ENCODE measurements at regions not wholly inside any gene's neighbourhood (a gene's known extent, or its start where the extent isn't known, plus 50 kb on each side); places are given as distances from the start of the nearest gene placed in this dataset.

DNA sequence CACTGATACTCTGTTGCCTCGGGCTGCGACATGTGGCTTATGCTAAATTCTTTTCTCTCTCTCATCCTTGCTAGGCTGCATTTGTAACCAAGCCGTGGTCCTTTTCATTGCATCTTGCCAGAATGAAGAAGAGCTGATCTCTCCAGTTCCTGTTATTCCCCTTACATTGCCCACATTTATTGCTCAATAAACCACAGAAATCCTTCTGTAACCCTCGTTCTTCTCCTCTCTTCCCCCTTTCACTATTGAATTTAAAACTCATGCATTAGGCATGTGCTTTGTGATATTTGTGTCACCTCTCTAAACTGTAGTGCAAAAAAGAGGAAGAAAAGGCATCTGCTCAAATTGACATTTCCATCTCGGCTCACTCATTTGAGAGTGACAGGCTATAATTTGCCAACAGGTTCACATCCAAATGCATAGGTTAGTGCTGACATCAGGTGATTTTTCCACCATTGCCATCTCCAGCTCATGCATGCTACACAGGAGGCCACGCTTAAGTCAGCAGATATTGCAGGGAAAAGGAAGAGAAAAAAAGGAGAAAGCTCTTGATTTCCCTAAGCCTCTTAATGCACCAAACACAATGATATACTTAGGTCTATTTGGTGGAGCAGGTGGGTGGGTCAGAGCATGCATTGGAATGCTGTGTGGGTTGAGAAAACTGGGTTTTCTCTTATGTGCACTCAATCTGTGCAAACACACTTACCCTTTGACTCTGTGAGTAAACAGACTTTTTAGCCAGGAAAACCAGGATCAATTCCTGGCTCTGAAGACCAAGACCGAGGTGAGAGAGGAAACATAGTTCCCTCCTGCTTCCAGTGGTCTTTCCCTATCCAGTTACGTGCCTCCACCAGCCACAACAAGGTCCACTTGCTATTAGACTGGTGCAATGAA lies 642.7 kb downstream of the HS3ST4 start:
- H3K27me3 Mint-ChIP-seq (ENCODE audit: low read depth): no peaks in the 10 kb centered on the region
- H3K36me3 Mint-ChIP-seq (ENCODE audit: insufficient read depth): no peaks in the 10 kb centered on the region
- no peaks in the 10 kb centered on the region for H3K9me3 Mint-ChIP-seq
- no peak overlapping the region for H3K4me3 Mint-ChIP-seq
- no peak for ATAC-seq
- no peak for DNase-seq
- no peaks in the 10 kb centered on the region for H3K4me1 Mint-ChIP-seq (ENCODE audit: low read depth)

DNA sequence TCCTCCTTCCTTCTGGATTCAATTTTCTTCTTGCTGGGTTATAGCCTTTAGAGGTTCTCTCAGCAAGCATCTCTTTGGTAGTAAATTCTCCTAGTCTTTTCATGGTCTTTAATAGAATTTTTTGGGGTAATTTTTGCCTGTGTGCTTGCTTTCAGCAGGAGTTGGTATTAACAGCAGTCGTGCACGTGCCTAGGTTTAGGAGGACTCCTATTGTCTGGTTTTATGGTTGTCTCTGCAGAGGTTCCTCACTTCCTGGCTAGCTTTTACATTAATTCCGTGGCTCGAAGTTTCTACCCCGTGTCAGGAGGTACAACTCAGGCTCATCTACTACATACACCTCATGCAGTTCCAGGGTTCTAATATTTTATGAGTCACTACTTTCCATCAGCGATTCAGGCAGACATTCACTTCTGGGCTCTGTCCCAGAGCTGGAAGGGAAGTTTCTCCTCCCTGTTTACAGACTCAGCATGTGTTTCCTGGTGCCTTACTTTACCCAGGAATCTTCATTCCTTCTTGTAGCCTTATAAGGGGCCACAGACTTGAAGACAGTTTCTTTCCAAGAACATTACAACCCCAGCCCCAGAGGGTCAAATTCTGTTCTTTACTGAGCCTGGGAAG lies 643.6 kb downstream of the HS3ST4 start:
- H3K36me3 Mint-ChIP-seq (ENCODE audit: insufficient read depth): no peaks in the 10 kb centered on the region
- no peaks in the 10 kb centered on the region for H3K27me3 Mint-ChIP-seq (ENCODE audit: low read depth)
- H3K4me3 Mint-ChIP-seq: no peak overlapping the region
- H3K4me1 Mint-ChIP-seq (ENCODE audit: low read depth): no peaks in the 10 kb centered on the region
- ATAC-seq: no peak
- no peaks in the 10 kb centered on the region for H3K9me3 Mint-ChIP-seq
- no peak for DNase-seq

- ATAC-seq (no peak), DNase-seq (no peak)
- Mint-ChIP-seq H3K27me3 (ENCODE audit: low read depth) (no peaks in the 10 kb centered on the region), H3K4me3 (no peak overlapping the region), H3K9me3 (no peaks in the 10 kb centered on the region), H3K36me3 (ENCODE audit: insufficient read depth) (no peaks in the 10 kb centered on the region), H3K4me1 (ENCODE audit: low read depth) (no peaks in the 10 kb centered on the region)
Observed at GRCh38 chr16:26342621-26343020, 650.9 kb downstream of the HS3ST4 start.

- Mint-ChIP-seq H3K9me3 (no peaks in the 10 kb centered on the region), H3K4me3 (no peak overlapping the region), H3K36me3 (ENCODE audit: insufficient read depth) (no peaks in the 10 kb centered on the region), H3K27me3 (ENCODE audit: low read depth) (no peaks in the 10 kb centered on the region), H3K4me1 (ENCODE audit: low read depth) (no peaks in the 10 kb centered on the region)
- DNase-seq: no peak
- no peak for ATAC-seq
Observed at GRCh38 chr16:26344240-26344776, 652.5 kb downstream of the HS3ST4 start.

- Mint-ChIP-seq H3K36me3 (ENCODE audit: insufficient read depth) (no peaks in the 10 kb centered on the region), H3K9me3 (no peaks in the 10 kb centered on the region), H3K4me3 (no peak overlapping the region), H3K27me3 (ENCODE audit: low read depth) (no peaks in the 10 kb centered on the region), H3K4me1 (ENCODE audit: low read depth) (no peaks in the 10 kb centered on the region)
- ATAC-seq (no peak), DNase-seq (no peak)
Observed at GRCh38 chr16:26344976-26345375, 653.2 kb downstream of the HS3ST4 start.

DNA sequence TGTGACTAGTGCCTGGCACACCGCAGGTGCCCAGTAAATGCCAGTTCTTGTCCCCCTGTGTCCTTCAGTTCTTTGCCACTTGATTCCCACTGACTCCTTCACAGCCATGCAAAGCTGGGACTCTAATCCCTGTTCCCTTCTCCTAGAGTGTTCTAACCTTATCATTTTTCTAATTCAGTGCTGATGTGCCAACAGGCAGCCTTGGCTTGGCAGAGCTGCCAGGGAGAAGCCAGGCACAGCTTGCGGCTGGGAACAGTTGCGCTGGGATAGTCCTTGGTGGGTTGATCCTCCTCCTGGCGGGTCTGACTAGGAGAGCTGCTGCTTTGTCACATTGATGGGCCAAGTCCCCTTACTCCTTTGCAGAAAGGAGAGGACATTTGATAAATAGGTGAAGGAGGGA lies 654.2 kb downstream of the HS3ST4 start:
- DNase-seq (no peak), ATAC-seq (no peak)
- Mint-ChIP-seq H3K4me3 (no peak overlapping the region), H3K4me1 (ENCODE audit: low read depth) (no peaks in the 10 kb centered on the region), H3K36me3 (ENCODE audit: insufficient read depth) (no peaks in the 10 kb centered on the region), H3K27me3 (ENCODE audit: low read depth) (no peaks in the 10 kb centered on the region), H3K9me3 (peaks cover 2% of the 10 kb centered on the region)

GRCh38 chr16:26348095-26348494 lies 656.3 kb downstream of the HS3ST4 start:
- no peak for ATAC-seq
- Mint-ChIP-seq H3K4me3 (no peak overlapping the region), H3K9me3 (peaks cover 6% of the 10 kb centered on the region), H3K27me3 (ENCODE audit: low read depth) (no peaks in the 10 kb centered on the region), H3K36me3 (ENCODE audit: insufficient read depth) (no peaks in the 10 kb centered on the region), H3K4me1 (ENCODE audit: low read depth) (no peaks in the 10 kb centered on the region)
- DNase-seq: no peak

GRCh38 chr16:26360867-26361266 lies 669.1 kb downstream of the HS3ST4 start:
- Mint-ChIP-seq H3K27me3 (ENCODE audit: low read depth) (peaks cover 3% of the 10 kb centered on the region), H3K4me3 (no peak overlapping the region), H3K9me3 (peaks cover 8% of the 10 kb centered on the region), H3K36me3 (ENCODE audit: insufficient read depth) (no peaks in the 10 kb centered on the region), H3K4me1 (ENCODE audit: low read depth) (no peaks in the 10 kb centered on the region)
- no peak for ATAC-seq
- DNase-seq: no peak

DNA sequence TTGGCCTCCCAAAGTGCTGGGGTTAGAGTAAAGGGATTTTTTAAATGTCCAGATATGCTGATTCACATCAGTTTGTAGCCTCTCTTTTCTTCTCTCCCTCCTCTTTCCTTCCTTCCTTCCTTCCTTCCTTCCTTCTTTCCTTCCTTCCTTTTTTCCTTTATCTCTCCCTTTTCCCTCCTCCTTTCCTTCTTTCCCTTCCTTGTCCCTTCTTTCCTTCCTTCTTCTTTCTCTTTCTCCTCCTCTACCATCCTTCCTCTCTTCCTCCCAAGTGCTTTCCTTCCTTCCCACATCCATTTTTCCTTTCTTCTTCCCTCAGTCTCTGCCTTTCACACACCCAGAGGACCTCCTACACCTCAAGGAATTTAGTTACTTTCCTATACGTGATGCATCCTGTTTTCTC lies 671.8 kb downstream of the HS3ST4 start:
- no peak for DNase-seq
- Mint-ChIP-seq H3K4me1 (ENCODE audit: low read depth) (no peaks in the 10 kb centered on the region), H3K27me3 (ENCODE audit: low read depth) (peaks cover 3% of the 10 kb centered on the region), H3K9me3 (no peaks in the 10 kb centered on the region), H3K4me3 (no peak overlapping the region), H3K36me3 (ENCODE audit: insufficient read depth) (no peaks in the 10 kb centered on the region)
- ATAC-seq: no peak

GRCh38 chr16:26365161-26365940 lies 673.6 kb downstream of the HS3ST4 start:
- no peak for ATAC-seq
- peaks cover 3% of the 10 kb centered on the region for H3K27me3 Mint-ChIP-seq (ENCODE audit: low read depth)
- no peaks in the 10 kb centered on the region for H3K9me3 Mint-ChIP-seq
- no peaks in the 10 kb centered on the region for H3K36me3 Mint-ChIP-seq (ENCODE audit: insufficient read depth)
- H3K4me1 Mint-ChIP-seq (ENCODE audit: low read depth): no peaks in the 10 kb centered on the region
- H3K4me3 Mint-ChIP-seq: no peak overlapping the region
- no peak for DNase-seq

GRCh38 chr16:26371349-26371869 lies 679.6 kb downstream of the HS3ST4 start:
- no peaks in the 10 kb centered on the region for H3K4me1 Mint-ChIP-seq (ENCODE audit: low read depth)
- H3K9me3 Mint-ChIP-seq: no peaks in the 10 kb centered on the region
- no peak overlapping the region for H3K4me3 Mint-ChIP-seq
- H3K36me3 Mint-ChIP-seq (ENCODE audit: insufficient read depth): no peaks in the 10 kb centered on the region
- H3K27me3 Mint-ChIP-seq (ENCODE audit: low read depth): no peaks in the 10 kb centered on the region
- no peak for DNase-seq
- no peak for ATAC-seq

DNA sequence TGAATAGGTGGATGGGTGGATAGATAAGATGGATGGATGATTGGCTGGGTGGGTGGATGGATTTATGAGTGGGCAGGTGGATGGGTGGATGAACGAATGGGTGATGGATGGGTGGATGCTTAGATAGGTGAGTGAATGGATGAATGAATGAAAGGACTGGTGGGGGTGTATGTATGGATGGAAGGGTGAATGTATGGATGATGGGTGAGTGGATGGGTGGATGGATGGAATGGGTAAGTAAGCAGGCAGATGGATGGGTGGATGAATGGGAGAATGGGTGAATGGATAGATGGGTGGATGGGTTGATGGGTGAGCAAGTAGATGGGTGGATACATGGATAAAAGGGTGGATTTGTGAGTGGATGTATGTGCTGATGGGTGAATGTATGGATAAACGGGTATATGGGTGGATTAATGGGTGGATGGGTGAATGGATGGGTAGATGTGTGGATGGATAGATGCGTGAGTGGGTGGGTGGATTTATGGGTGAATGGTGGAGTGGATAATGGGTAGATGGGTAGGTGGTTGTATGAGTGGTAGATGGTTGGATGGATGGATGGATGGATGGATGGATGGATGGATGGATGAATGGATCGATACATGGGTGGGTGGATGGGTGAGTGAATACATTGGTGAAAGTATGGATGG lies 682.6 kb downstream of the HS3ST4 start:
- DNase-seq (no peak), ATAC-seq (no peak)
- no peaks in the 10 kb centered on the region for H3K4me1 Mint-ChIP-seq (ENCODE audit: low read depth)
- H3K9me3 Mint-ChIP-seq: no peaks in the 10 kb centered on the region
- no peak overlapping the region for H3K4me3 Mint-ChIP-seq
- no peaks in the 10 kb centered on the region for H3K27me3 Mint-ChIP-seq (ENCODE audit: low read depth)
- no peaks in the 10 kb centered on the region for H3K36me3 Mint-ChIP-seq (ENCODE audit: insufficient read depth)

DNA sequence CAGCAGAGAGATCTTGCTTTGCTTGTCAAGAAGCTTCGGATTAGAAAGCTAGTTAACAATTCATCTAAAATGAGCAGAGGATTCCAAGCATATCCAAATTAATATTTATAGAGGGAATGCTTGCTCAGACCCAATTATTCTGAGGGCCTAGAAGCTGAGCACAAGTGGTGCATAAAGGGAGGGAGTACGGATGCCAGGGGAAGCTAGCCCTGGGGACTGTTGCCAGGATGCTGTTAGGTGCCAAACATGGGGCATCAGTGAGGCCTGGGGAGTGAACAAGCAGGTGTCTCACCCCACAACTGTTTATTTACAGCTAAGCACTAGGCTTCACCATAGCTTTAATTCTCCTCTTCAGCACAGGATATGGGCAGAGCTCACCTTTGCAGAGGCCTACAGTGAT lies 684.1 kb upstream of the C16orf82 start:
- H3K27me3 Mint-ChIP-seq (ENCODE audit: low read depth): no peaks in the 10 kb centered on the region
- no peak for ATAC-seq
- no peaks in the 10 kb centered on the region for H3K9me3 Mint-ChIP-seq
- DNase-seq: no peak
- no peaks in the 10 kb centered on the region for H3K36me3 Mint-ChIP-seq (ENCODE audit: insufficient read depth)
- no peaks in the 10 kb centered on the region for H3K4me1 Mint-ChIP-seq (ENCODE audit: low read depth)
- H3K4me3 Mint-ChIP-seq: no peak overlapping the region

- H3K9me3 Mint-ChIP-seq: no peaks in the 10 kb centered on the region
- DNase-seq: no peak
Observed at GRCh38 chr16:26386096-26386495, 680.6 kb upstream of the C16orf82 start.

More at GRCh38 chr16:26386096-26386495, 680.6 kb upstream of the C16orf82 start:
- ATAC-seq: no peak
- H3K36me3 Mint-ChIP-seq (ENCODE audit: insufficient read depth): no peaks in the 10 kb centered on the region
- peaks cover 4% of the 10 kb centered on the region for H3K27me3 Mint-ChIP-seq (ENCODE audit: low read depth)
- no peaks in the 10 kb centered on the region for H3K4me1 Mint-ChIP-seq (ENCODE audit: low read depth)
- no peak overlapping the region for H3K4me3 Mint-ChIP-seq
